Uterus (tissue), 2 donors: ENCODE measurements at regions not wholly inside any gene's neighbourhood (a gene's known extent, or its start where the extent isn't known, plus 50 kb on each side); places are given as distances from the start of the nearest gene placed in this dataset.

Source experiments
- CTCF ChIP-seq, 4 experiments: fragments of 200-600 bp in 2 of 4; fragments of 450-650 bp in 2 of 4; sonication (generic) in 2 of 4; IDR thresholded peaks; one replicate each; pipeline ENCODE4 v1.5.1; 2016 to 2019; ENCODE audit warnings: antibody characterized with exemption in 4 of 4, mild to moderate bottlenecking in 2 of 4, moderate library complexity in 1 of 4
- POLR2A ChIP-seq, 2 donors: fragments of 450-650 bp; IDR thresholded peaks; one replicate each; pipeline ENCODE4 v1.6.1; 2016; ENCODE audit warnings: antibody characterized with exemption in 2 of 2, mild to moderate bottlenecking in 1 of 2, moderate library complexity in 1 of 2

GRCh38 chr5:91232523-91232922 lies 150.6 kb downstream of the ARRDC3 start:
- TF ChIP-seq CTCF (IDR thresholded peaks at IDR 0.05) (no peak), POLR2A (IDR thresholded peaks at IDR 0.05) (no peak)
